ENCODE measurements at regions not wholly inside any gene's neighbourhood (a gene's known extent, or its start where the extent isn't known, plus 50 kb on each side); places are given as distances from the start of the nearest gene placed in this dataset.

- no peak for TF ChIP-seq SPI1 (IDR thresholded peaks at IDR 0.05; ENCODE audit: borderline replicate concordance, insufficient read depth, low read depth, low read length)
- no peak for TF ChIP-seq RELA (IDR thresholded peaks at IDR 0.05; ENCODE audit: borderline replicate concordance, partially characterized antibody)
- no peak for TF ChIP-seq HDAC6 (IDR thresholded peaks at IDR 0.05; ENCODE audit: unreplicated experiment)
Measured at GRCh38 chr11:30650266-30650665, 64.1 kb upstream of the MPPED2 start (continued).

Data from GM12878 (cell line).